CD4-positive, alpha-beta T cell treated with Interleukin-15 for 4 hours (primary cell): ENCODE measurements at regions not wholly inside any gene's neighbourhood (a gene's known extent, or its start where the extent isn't known, plus 50 kb on each side); places are given as distances from the start of the nearest gene placed in this dataset.
"Not testable (repeated sequence)": the region's sequence is repeated elsewhere in the genome, so short reads cannot be mapped to it uniquely, and the experiment has no call there.

Experiments
- DNase-seq: peaks from one replicate; pipeline ENCODE4 v3.0.0-alpha.2; 2020; ENCODE audit warnings: low spot score

GRCh38 chr21:24514081-24514733 is 1093.1 kb downstream of the MRPL39 start:
- DNase-seq: no peak

GRCh38 chr21:24509131-24509530 is 1098.2 kb downstream of the MRPL39 start:
- DNase-seq: no peak

- no peak for DNase-seq
These were observed 1120.3 kb downstream of the MRPL39 start for GRCh38 chr21:24486973-24487372.

- not testable (repeated sequence) for DNase-seq
These were observed 1123.9 kb downstream of the MRPL39 start for GRCh38 chr21:24483361-24483760.

GRCh38 chr21:24470852-24471251 is 1136.4 kb downstream of the MRPL39 start:
- DNase-seq: no peak

- DNase-seq: no peak
These were observed 1150.9 kb downstream of the MRPL39 start for GRCh38 chr21:24456358-24456757.

- no peak for DNase-seq
These were observed 1157.2 kb downstream of the MRPL39 start for GRCh38 chr21:24450119-24450518.

GRCh38 chr21:24445517-24445916 is 1161.8 kb downstream of the MRPL39 start:
- no peak for DNase-seq

GRCh38 chr21:24444736-24445135 is 1162.5 kb downstream of the MRPL39 start:
- DNase-seq: no peak

GRCh38 chr21:24436236-24436635 is 1171.0 kb downstream of the MRPL39 start:
- no peak for DNase-seq

- peak; percentile 4 for DNase-seq
These were observed 1178.6 kb downstream of the MRPL39 start for GRCh38 chr21:24428591-24429199.

- DNase-seq: no peak
These were observed 1182.5 kb downstream of the MRPL39 start for GRCh38 chr21:24424776-24425175.

GRCh38 chr21:24423546-24423945 is 1183.7 kb downstream of the MRPL39 start:
- no peak for DNase-seq

- no peak for DNase-seq
These were observed 1186.6 kb downstream of the MRPL39 start for GRCh38 chr21:24420689-24421088.

GRCh38 chr21:24419641-24420040 is 1187.6 kb downstream of the MRPL39 start:
- not testable (repeated sequence) for DNase-seq

- DNase-seq: no peak
These were observed 1188.6 kb downstream of the MRPL39 start for GRCh38 chr21:24418671-24419070.

- DNase-seq: no peak
These were observed 1195.9 kb downstream of the MRPL39 start for GRCh38 chr21:24411429-24411828.

- no peak for DNase-seq
These were observed 1204.1 kb downstream of the MRPL39 start for GRCh38 chr21:24403221-24403620.

- no peak for DNase-seq
These were observed 1211.9 kb downstream of the MRPL39 start for GRCh38 chr21:24395320-24395923.

- peak; percentile 4 for DNase-seq
These were observed 1232.1 kb downstream of the MRPL39 start for GRCh38 chr21:24375201-24375600.

- no peak for DNase-seq
These were observed 1234.8 kb downstream of the MRPL39 start for GRCh38 chr21:24372506-24372905.

GRCh38 chr21:24369746-24370145 is 1237.5 kb downstream of the MRPL39 start:
- no peak for DNase-seq

GRCh38 chr21:24369278-24369677 is 1238.0 kb downstream of the MRPL39 start:
- no peak for DNase-seq

- no peak for DNase-seq
These were observed 1239.3 kb downstream of the MRPL39 start for GRCh38 chr21:24367936-24368335.
